ENCODE measurements at regions not wholly inside any gene's neighbourhood (a gene's known extent, or its start where the extent isn't known, plus 50 kb on each side); places are given as distances from the start of the nearest gene placed in this dataset.

- TF ChIP-seq CTCF (IDR thresholded peaks at IDR 0.05; ENCODE audit: low read depth, low read length) (no peak), POLR2A (IDR thresholded peaks at IDR 0.05; ENCODE audit: extremely low read depth, insufficient read length) (no peak)
Measured at GRCh38 chr5:148950892-148951291, 112.0 kb downstream of the SH3TC2 start.

Data from NB4 (cell line).